ENCODE measurements at regions not wholly inside any gene's neighbourhood (a gene's known extent, or its start where the extent isn't known, plus 50 kb on each side); places are given as distances from the start of the nearest gene placed in this dataset.
"Not testable (repeated sequence)": the region's sequence is repeated elsewhere in the genome, so short reads cannot be mapped to it uniquely, and the experiment has no call there.

DNA sequence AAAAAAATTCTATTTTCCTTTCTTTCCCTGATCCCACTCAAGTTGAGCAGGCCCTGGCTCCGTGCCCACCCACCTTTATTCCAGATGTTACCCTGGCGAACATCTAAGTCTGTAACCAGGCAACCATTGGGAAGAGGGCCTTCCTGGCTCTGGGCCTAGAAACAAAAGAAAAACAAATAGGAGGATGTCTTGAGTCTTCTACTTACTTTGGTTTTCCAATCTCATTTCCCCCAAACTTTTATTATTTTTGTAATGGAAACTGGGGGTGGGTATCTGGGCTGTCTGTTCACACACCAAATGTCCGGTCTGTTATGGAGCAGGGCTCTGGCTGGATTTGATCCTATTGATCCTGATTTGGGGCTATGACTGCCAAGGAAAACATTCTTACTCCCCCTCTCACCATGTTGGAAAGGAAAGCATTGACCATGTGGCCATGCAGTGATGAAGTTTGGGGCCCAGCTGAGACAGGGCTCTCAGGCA is 744.1 kb downstream of the DHX35 start:
- TF ChIP-seq, protein P1, sequence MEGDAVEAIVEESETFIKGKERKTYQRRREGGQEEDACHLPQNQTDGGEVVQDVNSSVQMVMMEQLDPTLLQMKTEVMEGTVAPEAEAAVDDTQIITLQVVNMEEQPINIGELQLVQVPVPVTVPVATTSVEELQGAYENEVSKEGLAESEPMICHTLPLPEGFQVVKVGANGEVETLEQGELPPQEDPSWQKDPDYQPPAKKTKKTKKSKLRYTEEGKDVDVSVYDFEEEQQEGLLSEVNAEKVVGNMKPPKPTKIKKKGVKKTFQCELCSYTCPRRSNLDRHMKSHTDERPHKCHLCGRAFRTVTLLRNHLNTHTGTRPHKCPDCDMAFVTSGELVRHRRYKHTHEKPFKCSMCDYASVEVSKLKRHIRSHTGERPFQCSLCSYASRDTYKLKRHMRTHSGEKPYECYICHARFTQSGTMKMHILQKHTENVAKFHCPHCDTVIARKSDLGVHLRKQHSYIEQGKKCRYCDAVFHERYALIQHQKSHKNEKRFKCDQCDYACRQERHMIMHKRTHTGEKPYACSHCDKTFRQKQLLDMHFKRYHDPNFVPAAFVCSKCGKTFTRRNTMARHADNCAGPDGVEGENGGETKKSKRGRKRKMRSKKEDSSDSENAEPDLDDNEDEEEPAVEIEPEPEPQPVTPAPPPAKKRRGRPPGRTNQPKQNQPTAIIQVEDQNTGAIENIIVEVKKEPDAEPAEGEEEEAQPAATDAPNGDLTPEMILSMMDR (IDR thresholded peaks at IDR 0.05; ENCODE audit: low read depth, low read length): no peak
- no peak for DNase-seq (ENCODE audit: extremely low read depth, low read depth)

DNA sequence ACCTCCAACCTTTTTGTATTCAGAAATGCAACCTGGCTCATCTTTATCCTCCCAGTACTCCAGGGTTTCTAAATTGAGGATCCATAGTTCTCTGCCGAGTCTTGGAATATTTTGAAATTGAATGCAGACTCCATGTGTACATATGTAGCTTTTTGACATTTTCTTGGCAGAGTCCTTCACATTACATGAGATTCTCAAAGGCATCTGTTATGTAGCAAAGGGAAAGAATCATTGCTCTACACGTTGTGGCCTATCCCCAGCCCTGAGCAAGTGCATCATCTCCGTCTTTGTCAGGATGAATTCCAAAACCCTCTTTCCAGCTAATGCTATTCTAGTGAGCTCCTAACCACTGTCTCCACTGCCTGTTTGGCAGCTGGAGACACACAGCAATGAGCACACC is 742.9 kb downstream of the DHX35 start:
- no peak for DNase-seq (ENCODE audit: extremely low read depth, low read depth)
- TF ChIP-seq, protein P1 (IDR thresholded peaks at IDR 0.05; ENCODE audit: low read depth, low read length): no peak

DNA sequence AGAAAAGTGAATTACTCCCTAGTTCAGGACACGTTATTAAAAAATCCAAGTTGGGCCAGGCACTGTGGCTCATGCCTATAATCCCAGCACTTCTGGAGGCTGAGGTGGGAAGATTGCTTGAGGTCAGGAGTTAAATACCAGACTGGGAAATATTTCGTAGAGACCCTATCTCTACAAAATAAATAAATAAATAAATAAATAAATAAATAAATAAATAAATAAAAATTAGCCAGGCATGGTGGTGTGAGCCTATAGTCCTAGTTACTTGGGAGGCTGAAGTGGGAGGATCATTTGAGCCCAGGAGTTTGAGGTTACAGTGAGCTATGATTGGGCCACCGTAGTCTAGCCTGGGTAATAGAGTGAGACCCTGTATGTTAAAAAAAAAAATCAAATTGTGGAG is 741.2 kb downstream of the DHX35 start:
- DNase-seq (ENCODE audit: extremely low read depth, low read depth): not testable (repeated sequence)

DNA sequence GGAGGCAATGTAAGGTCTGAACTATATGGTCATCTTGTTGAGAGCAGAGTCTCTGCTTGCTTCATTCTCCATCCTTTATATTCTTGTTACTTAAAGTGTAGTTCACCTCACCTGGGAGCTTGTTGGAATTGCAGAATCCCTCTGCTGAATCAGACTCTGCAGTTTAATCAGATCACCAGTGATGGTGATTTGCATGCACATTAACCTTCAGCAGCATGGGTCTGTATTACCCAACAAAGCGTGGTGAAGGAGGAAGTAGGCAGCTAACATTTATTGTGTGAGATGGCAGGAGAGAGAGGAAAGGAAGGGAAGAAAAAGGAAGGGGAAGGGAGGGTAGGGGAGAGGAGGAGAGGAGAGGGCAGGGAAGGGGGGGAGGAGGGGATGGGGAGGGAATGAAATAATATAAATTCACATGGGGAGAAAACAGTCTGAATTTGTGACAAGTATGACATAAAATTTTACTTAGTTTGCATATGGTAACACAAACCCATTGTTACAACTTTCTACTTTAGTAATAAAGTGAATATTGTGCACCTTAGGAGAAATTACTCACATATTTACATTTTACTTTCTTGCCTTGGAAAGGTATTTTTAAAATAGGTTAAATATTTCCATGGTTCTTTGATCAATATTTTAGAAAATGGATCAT is 740.7 kb downstream of the DHX35 start:
- no peak for DNase-seq (ENCODE audit: extremely low read depth, low read depth)
- TF ChIP-seq, protein P1 (IDR thresholded peaks at IDR 0.05; ENCODE audit: low read depth, low read length): no peak

DNA sequence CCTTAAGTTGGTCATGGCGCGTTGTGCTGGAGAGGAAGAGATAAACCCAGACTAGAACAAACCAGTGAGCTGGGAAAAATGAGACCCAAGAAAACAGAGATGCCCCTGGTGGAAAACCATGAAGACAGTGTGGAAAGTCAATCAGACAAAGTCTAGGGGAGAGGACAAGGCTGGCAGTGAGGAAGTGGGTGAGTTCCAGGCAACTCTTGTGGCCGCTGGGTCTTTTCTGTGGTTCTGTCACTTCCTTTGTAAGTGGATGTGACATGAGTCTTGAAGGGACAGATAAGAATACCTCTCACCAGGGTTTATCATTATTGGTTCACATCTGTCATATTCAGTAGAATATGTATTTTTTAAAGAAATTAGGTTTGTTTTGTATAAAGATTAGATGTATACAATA is 738.4 kb downstream of the DHX35 start:
- TF ChIP-seq, protein P1 (IDR thresholded peaks at IDR 0.05; ENCODE audit: low read depth, low read length): no peak
- DNase-seq (ENCODE audit: extremely low read depth, low read depth): no peak

DNA sequence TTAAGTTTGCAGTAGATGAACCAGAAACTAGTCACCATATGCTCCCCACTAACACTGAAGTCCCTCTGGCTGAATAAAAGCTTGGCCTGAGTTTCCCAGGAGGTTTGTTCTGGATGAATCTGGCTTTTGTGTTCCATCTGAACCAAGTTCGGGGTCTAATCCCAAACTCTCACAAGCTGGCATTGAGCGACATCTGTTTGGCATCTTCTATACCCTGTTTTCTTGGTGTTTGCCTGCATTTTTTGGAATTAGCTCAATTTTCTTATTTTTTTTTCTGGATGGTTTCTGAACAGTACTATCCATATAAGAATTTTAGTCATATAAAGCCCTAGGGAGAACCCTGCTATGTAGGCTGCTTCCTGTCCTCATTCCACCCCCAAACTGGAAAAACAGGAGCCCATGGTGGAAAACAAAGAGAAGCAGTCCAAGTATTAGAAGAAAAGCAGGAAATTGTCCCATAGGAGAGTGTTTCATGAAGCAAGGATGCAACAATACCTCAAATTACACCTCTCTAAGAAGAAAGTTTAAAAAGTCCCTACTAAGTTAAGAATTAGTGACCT is 737.1 kb downstream of the DHX35 start:
- no peak for DNase-seq (ENCODE audit: extremely low read depth, low read depth)
- TF ChIP-seq, protein P1 (IDR thresholded peaks at IDR 0.05; ENCODE audit: low read depth, low read length): no peak

DNA sequence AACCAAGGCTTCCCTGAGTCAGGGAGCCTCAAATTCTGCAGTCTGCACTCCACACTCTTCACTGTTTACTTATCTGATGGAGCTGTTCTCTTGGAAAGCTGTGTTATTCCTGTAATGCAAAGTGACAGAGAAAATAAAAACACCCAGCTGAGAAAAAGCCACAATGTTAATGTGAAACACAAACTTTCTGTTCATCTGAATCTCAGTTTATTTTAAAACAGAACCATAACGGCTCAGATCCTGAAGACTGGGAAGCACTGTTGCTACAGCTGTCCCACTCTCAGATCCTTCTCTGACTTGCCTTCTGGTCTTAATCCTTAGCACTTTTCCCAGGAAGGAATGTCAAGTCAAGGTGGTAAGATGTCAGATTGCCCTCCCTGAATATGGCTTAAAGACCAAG is 736.6 kb downstream of the DHX35 start:
- TF ChIP-seq, protein P1 (IDR thresholded peaks at IDR 0.05; ENCODE audit: low read depth, low read length): no peak
- no peak for DNase-seq (ENCODE audit: extremely low read depth, low read depth)
